ENCODE measurements at regions not wholly inside any gene's neighbourhood (a gene's known extent, or its start where the extent isn't known, plus 50 kb on each side); places are given as distances from the start of the nearest gene placed in this dataset.

GRCh38 chr4:157803421-157803820 lies 369.4 kb downstream of the GASK1B start:
- H3K4me3 ChIP-seq: no peak overlapping the region
- H3K36me3 ChIP-seq: no peaks in the 10 kb centered on the region
- ATAC-seq: no peak
- no peak overlapping the region for H3K27ac ChIP-seq
- WGBS, 2 donors: 64 to 69% methylated on average over 3 of the region's 3 CpGs
- H3K9me3 ChIP-seq: peaks cover 0 to 18% (median 2%) of the 10 kb centered on the region in 11 donors
- DNase-seq: no peak
- no peaks in the 10 kb centered on the region for H3K27me3 ChIP-seq
- intact Hi-C loops (cut with DNase I): no loop called here
- H3K4me1 ChIP-seq: no peaks in the 10 kb centered on the region
- TF ChIP-seq, protein P1, sequence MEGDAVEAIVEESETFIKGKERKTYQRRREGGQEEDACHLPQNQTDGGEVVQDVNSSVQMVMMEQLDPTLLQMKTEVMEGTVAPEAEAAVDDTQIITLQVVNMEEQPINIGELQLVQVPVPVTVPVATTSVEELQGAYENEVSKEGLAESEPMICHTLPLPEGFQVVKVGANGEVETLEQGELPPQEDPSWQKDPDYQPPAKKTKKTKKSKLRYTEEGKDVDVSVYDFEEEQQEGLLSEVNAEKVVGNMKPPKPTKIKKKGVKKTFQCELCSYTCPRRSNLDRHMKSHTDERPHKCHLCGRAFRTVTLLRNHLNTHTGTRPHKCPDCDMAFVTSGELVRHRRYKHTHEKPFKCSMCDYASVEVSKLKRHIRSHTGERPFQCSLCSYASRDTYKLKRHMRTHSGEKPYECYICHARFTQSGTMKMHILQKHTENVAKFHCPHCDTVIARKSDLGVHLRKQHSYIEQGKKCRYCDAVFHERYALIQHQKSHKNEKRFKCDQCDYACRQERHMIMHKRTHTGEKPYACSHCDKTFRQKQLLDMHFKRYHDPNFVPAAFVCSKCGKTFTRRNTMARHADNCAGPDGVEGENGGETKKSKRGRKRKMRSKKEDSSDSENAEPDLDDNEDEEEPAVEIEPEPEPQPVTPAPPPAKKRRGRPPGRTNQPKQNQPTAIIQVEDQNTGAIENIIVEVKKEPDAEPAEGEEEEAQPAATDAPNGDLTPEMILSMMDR (IDR thresholded peaks at IDR 0.05): no peak

DNA sequence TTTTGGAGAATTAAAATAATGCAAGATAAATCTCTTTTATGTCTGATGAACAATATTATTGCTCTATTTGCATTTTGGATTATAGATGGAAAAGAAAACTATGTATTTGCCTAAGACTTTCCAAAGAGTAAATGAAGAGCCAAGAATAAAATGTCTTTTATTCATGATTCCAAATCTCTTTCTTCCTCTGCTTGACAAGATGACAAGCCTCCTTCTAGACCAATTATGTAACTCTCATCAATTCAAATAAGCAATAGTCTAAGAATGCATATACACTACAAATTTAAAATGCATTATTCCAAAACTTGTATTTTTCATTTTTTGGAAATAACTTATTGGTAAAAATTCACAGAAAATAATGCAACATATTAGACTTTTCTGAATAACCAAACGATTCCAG lies 377.3 kb downstream of the GASK1B start:
- intact Hi-C loops (cut with DNase I): no loop called here
- H3K4me3 ChIP-seq: no peak overlapping the region
- no peaks in the 10 kb centered on the region for H3K9me3 ChIP-seq
- ATAC-seq (no peak), DNase-seq (no peak)
- TF ChIP-seq, protein P1 (IDR thresholded peaks at IDR 0.05): no peak
- no peaks in the 10 kb centered on the region for H3K36me3 ChIP-seq
- H3K4me1 ChIP-seq: no peaks in the 10 kb centered on the region
- H3K27me3 ChIP-seq: no peaks in the 10 kb centered on the region
- 80 to 90% methylated on average over 1 of the region's 1 CpG for WGBS, 2 donors
- H3K27ac ChIP-seq: no peak overlapping the region

- H3K4me1 ChIP-seq: no peaks in the 10 kb centered on the region
- no peaks in the 10 kb centered on the region for H3K9me3 ChIP-seq
- intact Hi-C loops (cut with DNase I): no loop called here
- no peaks in the 10 kb centered on the region for H3K36me3 ChIP-seq
- TF ChIP-seq, protein P1 (IDR thresholded peaks at IDR 0.05): no peak
- ATAC-seq (no peak), DNase-seq (no peak)
- H3K4me3 ChIP-seq: no peak overlapping the region
- H3K27me3 ChIP-seq: no peaks in the 10 kb centered on the region
- no peak overlapping the region for H3K27ac ChIP-seq
These were observed 380.1 kb downstream of the GASK1B start for GRCh38 chr4:157792716-157793115.

- H3K36me3 ChIP-seq: no peaks in the 10 kb centered on the region
- H3K9me3 ChIP-seq: no peaks in the 10 kb centered on the region
- intact Hi-C loops (cut with DNase I): no loop called here
- H3K4me3 ChIP-seq: no peak overlapping the region
- no peaks in the 10 kb centered on the region for H3K27me3 ChIP-seq
- H3K4me1 ChIP-seq: no peaks in the 10 kb centered on the region
- no peak overlapping the region for H3K27ac ChIP-seq
- ATAC-seq (no peak), DNase-seq (no peak)
- WGBS, 2 donors: 75 to 78% methylated on average over 1 of the region's 1 CpG
- TF ChIP-seq, protein P1 (IDR thresholded peaks at IDR 0.05): no peak
These were observed 381.6 kb downstream of the GASK1B start for GRCh38 chr4:157791236-157791635.

GRCh38 chr4:157787618-157788017 lies 385.2 kb downstream of the GASK1B start:
- TF ChIP-seq, protein P1 (IDR thresholded peaks at IDR 0.05): no peak
- WGBS, 2 donors: 81 to 85% methylated on average over 2 of the region's 2 CpGs
- no peaks in the 10 kb centered on the region for H3K4me1 ChIP-seq
- no peaks in the 10 kb centered on the region for H3K36me3 ChIP-seq
- DNase-seq (no peak), ATAC-seq (no peak)
- intact Hi-C loops (cut with DNase I): no loop called here
- H3K9me3 ChIP-seq: no peaks in the 10 kb centered on the region
- H3K4me3 ChIP-seq: no peak overlapping the region
- no peak overlapping the region for H3K27ac ChIP-seq
- no peaks in the 10 kb centered on the region for H3K27me3 ChIP-seq
